ENCODE measurements at regions not wholly inside any gene's neighbourhood (a gene's known extent, or its start where the extent isn't known, plus 50 kb on each side); places are given as distances from the start of the nearest gene placed in this dataset.

GRCh38 chr2:8528863-8529262 lies 153.0 kb upstream of the ID2 start:
- no peak for TF ChIP-seq TAF1 (IDR thresholded peaks at IDR 0.05; ENCODE audit: low read depth, low read length)
- TF ChIP-seq SPI1 (IDR thresholded peaks at IDR 0.05; ENCODE audit: low read depth, low read length) = no peak

Measured in GM12891 (cell line).